Peyer's patch (tissue), 4 donors: ENCODE measurements at regions not wholly inside any gene's neighbourhood (a gene's known extent, or its start where the extent isn't known, plus 50 kb on each side); places are given as distances from the start of the nearest gene placed in this dataset.

Experiments used
- CTCF ChIP-seq, 6 experiments: fragments of 450-650 bp in 4 of 6; fragments of 200-600 bp in 2 of 6; sonication (generic) in 1 of 6; IDR thresholded peaks; one replicate each; pipeline ENCODE4 v1.5.1; 2017 to 2019; ENCODE audit warnings: antibody characterized with exemption in 6 of 6, mild to moderate bottlenecking in 3 of 6, moderate library complexity in 1 of 6
- POLR2A ChIP-seq, 2 donors: fragments of 450-650 bp; IDR thresholded peaks; one replicate each; pipeline ENCODE4 v1.5.1; 2017; ENCODE audit warnings: antibody characterized with exemption in 2 of 2, mild to moderate bottlenecking in 2 of 2, moderate library complexity in 2 of 2

- TF ChIP-seq CTCF (IDR thresholded peaks at IDR 0.05) (no peak), POLR2A (IDR thresholded peaks at IDR 0.05) (no peak)
Measured at GRCh38 chr5:2178528-2178927, 295.8 kb upstream of the IRX4 start.
